Activated naive CD4-positive, alpha-beta T cell (primary cell): ENCODE measurements at regions not wholly inside any gene's neighbourhood (a gene's known extent, or its start where the extent isn't known, plus 50 kb on each side); places are given as distances from the start of the nearest gene placed in this dataset.
"Not testable (repeated sequence)": the region's sequence is repeated elsewhere in the genome, so short reads cannot be mapped to it uniquely, and the experiment has no call there.

Source experiments
- DNase-seq, 4 experiments: peaks; one replicate each; lab custom pipeline; 2025; lab: John Stamatoyannopoulos, UW

DNA sequence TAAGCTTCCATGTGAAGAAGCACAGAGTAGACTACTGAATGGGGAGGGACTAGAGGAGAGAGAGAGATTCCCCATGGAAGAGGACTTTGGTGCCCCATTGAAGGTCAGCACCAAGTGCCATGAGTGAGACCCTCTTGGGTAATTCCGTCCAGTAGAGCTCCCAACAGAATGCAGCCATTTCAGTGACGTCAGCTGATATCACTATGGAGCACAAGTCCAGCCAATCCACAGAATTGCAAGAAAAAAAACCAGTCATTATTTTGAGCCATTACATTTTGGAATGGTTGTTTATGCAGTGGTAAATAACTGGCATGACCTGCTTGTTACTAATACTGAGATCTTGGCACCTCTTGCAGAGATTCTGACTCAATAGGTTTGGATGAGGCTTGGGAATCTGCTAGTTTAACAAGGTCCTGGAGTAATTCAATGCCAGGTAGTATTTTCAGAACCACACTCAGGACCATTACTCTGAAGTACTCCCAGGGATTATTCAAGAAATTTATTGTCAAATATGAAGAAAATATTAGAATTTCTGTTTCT is 52.6 kb upstream of the SP8 start:
- DNase-seq, result no peak

DNA sequence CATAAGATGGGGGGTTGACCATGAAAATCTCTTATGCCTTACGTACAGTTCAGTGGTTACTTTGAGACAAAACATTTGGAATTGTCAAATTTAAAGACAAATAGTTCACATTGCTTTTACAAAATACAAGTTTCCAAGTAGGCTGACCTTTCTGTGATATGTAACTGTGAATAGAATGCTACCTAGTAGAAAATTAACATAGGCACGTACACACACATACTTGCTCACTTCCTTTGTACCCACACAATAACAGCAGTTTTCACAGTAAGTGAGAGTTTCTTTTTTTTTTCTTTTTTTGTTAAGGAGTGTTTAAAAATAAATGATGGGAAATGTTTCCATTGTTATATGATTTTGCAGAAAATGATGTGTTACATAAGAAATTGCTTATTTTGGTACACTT is 53.3 kb upstream of the SP8 start:
- DNase-seq, result no peak

DNA sequence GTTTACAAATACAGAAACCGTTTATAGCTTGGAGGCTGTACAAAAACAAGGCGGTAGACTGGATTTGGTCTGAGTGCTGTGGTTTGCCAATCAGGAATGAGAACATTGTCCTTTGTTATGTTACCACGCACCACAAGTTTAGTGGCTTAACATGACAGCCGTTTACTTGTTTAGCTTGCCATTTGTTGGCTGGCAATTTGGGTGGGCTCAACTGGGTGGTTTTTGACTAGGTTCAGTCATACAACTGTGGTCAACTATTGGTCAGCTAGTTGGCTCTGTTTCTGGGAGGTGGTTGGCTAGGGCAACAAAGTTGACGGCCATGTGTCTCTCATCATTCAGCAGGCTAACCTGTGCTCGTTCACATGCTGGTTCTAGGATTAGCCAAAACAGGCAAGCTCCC is 60.1 kb upstream of the SP8 start:
- no peak for DNase-seq

DNA sequence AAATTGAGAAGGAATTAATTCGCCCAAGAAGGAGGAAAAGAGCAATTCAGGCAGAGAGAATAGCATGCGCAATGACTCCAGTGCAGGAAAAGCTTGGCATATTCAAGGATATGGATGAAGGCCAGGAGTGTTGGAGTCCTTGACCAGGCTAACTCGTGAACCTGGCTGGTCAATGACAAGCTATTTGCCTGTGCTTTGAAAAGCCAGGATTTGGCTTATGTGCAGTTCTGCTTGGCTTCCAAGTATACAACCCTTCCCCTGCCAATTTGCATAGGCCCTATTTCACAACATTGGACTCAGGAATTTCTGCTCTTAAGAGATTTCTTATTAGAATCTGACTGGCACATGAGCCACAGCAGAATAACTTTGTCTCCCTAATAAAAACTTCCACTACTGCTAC is 72.3 kb upstream of the SP8 start:
- no peak for DNase-seq

DNA sequence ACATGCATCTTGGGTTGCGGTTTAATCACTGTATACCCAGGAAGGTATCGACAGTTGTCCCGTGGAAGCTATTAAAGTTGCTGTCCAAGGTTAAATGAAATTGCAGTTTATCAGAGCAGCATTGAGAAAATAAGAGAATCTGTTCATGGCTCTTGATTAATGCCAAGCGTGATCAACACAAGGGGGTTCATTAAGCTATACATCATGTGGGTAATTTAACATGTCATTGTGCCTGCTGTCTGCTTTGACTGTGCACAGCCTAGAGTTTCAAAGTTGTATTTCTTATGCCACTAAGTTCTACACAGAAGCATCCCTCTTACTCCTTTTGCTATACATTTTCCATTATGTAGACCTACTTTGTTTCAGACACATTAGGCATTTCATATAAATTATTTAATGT is 74.8 kb upstream of the SP8 start:
- DNase-seq, result no peak

DNA sequence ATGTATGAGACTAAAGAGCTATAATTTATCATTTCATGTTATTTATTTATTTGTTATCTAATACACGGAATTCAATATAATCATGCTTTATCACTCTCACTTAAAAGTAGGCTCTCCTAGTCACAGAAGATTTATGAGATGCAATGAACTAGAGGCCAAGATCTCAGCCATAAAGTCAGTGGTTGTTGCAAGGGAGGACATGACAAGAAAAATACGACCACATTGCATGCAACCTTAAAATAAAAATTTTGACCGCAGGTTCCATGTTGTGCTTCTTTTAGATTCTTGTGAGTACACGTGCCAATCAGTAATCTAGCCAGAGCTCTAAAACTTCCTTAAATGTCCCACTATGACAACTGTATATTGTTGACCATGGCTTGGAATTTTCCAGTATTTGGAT is 75.9 kb upstream of the SP8 start:
- DNase-seq, result no peak

DNA sequence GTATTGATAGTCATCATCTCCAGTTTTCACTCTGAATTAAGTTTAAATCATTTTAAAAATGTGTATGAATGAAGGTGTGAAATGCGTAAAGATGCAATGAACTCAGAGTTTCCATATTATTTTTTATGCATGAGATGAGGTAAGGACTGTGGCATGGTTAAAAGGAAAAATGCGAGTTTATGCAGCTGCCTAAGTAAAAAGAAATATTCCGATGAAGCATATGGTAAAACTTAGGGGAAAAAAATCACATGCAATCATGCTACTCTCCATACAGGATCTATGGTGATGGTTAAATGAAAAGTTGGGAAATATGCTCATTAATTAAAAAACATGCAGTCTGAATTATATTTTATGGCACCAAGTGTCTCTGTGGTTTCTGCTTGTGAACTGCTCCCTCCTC is 77.5 kb upstream of the SP8 start:
- DNase-seq, result no peak

DNA sequence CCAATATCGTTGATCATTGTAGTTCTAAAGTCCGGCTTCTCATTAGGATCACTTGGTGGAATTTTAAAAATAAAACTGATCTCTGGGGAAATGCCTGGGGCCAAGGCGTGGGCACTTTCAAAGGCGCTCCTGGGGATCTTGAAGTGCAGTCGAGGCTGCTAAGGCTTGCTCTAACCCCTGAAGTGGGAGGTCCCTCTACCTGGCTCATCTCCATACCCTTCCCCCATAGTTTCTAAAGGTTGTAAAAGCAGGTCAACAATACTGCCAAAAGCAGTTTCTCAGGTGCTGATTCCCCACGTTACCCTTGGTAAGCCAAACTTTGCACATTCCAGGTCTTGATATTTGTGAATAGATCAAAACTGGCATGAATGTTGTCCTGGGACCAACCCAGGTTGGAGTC is 79.0 kb upstream of the SP8 start:
- no peak for DNase-seq

DNA sequence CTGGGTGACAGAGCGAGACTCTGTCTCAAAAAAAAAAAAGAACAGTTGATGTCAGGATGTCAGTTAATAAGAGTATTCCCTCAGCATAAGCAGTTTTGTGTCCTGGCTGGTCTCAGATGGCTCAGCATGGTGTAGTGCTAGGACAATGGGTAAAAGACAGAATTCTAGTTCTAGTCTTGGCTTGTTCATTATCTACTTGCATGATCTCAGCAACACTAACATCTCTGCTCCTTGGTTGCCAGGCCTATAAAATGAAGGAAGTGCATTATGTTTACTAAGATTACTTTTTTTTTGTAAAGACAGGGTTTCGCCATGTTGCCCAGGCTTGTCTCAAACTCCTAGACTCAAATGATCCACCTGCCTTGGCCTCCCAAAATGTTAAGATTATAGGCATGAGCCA is 84.3 kb upstream of the SP8 start:
- DNase-seq, result no peak

DNA sequence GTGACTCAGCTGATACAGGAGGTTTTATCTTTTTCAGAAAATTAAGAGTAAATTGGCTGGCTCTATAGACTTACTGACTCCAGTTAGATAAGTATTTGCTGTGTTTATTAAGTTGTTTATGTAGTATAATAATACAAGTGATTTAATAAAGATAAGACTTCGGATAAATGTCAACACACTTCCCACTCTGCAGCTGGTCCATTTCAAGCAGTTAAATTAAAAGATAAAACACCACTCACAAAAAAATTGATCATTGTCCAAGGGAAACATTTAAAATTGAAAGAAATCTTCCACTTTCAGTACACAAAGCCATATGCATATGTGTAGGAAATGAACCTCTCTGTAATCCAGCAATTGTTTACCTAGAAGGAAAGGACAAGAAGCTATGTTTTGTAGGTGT is 106.1 kb upstream of the SP8 start:
- DNase-seq, result no peak

DNA sequence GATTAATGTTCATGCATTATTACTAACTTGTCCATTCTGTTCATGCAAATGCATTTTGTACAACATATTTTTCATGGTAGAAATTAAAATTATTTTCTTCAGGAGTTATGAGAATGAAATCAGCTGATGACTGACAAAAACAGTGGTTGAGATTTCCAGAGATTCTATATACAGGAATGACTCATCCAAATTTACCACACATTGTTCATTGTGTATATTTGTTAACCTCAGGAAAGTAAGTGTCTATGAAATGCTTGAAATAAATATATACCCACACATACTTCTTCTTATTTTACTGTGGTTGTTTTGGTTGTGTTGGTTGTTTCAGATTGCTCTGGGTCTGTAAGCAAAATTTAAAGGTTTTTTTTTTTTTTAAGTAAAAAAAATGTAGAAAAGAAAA is 108.1 kb upstream of the SP8 start:
- no peak for DNase-seq

DNA sequence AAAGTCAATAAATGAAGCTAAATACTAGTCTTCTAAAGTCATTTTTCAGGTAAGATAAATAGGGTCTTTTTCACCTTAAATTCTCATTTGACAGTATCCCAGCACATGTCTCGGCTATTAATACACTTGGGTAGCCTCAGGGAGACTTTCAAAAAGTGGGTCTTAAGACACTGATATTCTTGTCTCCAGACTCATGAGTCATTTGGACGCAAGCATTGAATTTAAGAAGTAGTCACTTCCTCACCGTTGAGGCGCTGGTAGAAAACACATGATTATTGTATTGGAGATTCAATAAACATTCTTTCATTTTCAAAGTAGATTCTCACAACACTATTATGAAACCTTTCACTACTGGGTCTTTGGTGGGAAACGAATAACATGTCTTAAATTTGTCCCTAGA is 108.9 kb upstream of the SP8 start:
- DNase-seq, result no peak

DNA sequence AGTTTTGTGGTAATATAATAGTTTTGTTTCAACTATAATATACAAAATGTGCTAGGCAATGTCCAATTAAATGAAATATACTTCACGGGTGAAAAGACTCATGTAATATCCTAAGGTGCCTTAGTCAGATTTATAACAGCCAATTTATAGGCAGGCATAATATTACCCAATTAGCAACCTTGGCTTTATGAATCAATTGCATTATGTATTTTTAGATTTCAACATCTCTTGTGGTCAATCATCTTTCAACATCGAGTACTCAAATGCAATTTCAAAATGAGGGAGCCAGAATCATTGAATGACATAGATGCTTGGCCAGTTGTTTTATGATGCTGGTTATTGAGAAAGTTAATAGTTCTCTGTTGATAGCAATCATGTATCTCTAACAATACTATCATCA is 110.3 kb upstream of the SP8 start:
- no peak for DNase-seq

DNA sequence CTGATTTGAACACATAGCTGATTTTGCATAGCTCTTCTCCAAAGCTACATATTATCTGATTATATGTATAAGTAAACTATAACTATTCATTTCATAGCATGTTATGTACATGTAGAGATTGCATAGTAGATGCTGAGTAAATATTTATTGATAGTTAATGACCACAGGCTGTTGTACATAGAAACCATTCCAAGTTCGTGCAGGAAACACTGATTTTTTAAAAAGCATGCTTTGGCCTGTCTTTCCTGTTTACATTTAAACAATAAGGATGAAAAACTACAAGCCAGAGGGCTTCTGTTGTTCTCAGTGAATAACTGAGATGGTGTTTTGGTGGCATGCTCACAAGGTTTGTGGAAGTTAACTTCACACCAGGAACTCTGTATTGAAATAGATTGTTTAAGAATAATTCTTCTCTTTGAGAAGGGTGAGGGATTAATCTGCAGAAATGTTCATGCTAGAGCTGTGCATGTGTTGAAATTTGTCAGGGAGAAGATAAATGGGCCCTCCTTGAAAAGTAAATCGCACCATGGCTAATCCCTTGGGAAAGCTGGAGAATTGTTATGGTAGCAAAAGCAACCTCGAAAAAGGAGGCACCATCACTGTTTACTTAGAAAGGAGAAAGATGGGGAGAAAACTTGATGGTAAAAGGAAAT is 120.2 kb upstream of the SP8 start:
- no peak for DNase-seq

DNA sequence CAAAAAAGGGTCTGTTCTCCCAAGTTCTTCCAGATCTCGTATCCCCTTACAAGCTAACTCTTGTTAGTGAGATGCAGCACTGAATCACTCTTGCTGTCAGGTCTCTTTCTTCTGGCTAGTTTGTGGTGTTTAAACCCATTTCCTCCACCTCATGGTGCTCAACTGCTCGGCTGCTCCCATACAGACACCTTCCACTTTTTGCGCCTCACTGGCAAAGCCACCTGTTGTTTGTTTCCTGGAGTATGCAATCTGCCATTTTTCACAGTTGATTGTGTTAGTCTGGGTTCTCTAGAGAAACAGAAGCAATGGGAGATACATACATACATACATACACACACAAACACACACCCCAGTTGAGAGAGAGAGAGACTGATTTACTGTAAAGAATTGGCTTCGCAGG is 124.4 kb upstream of the SP8 start:
- DNase-seq, result no peak

DNA sequence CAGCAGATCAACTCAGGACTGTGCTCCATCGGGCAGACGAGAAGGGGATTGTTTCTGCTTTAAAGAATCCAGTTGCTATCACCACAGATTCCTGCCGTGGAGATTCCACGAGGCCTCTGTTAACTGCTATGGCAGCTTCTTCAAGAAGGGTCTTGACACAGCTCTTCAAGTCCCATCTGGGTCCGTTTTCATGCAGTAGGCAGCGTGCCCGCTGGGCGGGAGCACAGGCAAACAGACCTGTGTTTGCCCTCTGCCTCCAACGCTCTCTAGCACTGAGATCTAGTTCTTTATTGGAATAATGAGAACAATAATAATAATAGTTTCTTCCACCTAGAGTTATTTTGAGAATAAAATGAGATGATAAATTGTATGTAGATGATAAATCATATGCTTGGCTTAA is 127.2 kb upstream of the SP8 start:
- no peak for DNase-seq

DNA sequence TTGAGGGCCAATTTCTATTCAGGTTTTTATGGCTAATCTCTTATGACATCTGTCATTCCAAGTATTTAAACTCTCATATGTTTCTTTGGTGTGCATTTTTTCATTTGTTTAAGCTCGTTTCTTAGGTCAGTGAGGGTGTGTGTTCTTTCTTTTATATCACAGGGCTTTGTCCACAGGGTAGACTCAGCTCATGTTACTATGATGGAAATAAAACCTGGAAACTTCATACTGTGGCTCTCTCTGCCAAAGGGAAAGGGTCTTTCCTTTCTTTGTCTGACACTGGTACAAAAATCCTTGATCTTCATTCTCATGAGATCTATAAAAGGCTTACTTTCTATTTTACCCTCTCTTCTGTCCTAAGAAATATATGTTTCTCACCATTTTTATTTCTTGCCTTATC is 129.6 kb upstream of the SP8 start:
- no peak for DNase-seq

DNA sequence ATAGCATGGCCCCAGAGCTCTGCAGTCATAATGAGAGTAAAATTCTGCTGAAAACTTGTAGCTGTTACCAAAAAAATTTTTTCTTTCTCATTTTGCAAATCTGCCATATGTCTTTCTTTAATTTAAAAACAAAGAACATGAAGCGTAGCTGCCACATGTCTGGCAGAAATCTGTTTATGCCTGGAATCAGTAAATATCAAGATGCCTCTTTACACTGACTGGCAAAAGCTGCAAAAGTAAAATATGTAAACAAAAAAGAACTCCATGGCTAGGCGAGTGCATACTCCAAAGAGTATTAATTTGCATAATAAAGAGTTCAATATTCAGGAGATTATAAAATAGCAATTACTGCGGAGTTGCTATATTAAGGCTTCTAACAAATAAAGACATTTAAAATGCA is 130.9 kb upstream of the SP8 start:
- DNase-seq, result no peak

DNA sequence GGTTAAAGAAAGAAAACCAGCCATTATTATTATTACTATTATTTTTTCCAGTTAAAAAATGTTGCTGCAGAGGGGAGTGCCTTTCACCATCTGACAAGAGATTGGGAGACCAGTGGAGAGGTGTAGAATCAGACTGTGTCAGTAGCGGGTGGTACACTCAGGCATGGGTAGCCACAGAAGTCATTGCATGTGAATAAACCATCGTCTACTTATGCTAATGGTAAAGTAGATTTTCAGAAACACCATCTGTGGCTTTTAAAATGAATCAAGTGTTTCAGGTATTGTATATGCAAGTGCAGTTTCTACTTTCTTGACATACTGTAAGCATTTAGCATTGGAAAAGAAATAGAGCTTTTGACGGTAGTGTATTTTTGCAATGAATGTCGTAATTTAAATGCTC is 131.5 kb upstream of the SP8 start:
- no peak for DNase-seq

DNA sequence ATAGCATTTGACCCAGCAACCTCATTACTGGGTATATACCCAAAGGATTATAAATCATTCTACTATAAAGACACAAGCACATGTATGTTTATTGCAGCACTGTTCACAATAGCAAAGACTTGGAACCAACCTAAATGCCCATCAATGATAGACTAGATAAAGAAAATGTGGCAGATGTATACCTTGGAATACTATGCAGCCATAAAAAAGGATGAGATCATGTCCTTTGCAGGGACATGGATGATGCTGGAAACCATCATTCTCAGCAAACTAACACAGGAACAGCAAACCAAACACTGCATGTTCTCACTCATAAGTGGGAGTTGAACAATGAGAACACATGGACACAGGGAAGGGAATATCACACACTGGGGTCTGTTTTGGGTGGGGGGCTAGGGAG is 140.5 kb upstream of the SP8 start:
- DNase-seq, result not testable (repeated sequence)

DNA sequence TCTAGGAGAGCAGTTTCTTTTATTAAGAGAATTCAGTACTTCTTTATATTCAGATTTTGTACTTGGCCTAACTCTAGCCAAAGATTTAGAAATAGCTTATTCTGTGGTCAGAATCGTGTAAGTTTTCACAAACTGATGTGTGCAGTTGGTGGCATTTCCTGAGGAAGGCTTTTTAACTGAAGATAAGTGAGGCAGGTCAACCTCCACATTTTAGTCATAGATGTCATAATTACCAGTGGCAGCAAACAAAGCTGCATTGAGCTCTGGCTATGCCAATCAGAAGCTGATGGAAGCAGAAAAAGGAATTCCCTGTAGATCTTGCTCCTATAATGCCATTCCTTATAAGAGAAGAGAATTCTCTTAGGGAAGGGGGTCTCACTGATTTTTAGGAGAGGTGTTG is 141.3 kb upstream of the SP8 start:
- no peak for DNase-seq

DNA sequence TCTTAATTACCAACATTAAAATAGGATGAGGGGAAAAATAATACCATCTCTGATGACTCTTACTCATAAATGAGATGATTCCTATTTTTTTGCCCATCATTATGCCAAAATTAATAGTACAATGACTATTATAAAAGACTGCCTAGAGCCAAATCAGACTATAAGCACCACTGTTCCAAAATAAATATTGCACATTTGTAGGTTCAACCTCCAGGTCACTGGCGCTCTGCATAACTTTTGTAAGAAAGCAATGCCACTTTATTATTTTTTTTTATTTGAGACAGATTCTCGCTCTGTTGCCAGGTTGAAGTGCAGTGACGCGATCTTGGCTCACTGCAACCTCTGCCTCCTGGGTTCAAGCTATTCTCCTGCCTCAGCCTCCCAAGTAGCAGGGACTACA is 142.5 kb upstream of the SP8 start:
- no peak for DNase-seq

DNA sequence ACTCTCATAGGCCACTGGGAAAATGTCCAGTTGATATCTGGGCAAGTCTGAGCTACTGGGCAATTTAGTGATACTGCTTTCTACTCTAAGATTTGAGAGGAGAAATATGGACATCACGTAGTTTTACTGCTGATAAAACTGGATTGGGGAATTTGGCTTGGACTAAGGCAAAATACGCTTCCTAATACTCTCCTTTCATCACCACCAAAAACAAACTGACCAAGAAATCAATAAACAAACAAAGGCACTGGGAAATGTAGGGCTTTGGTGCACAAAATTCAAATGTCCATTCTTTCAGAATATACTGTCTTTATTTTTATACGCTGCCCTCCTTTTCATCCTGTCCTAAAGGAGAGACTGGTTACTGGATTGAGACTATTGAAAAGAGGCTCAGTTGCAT is 145.1 kb upstream of the SP8 start:
- no peak for DNase-seq

DNA sequence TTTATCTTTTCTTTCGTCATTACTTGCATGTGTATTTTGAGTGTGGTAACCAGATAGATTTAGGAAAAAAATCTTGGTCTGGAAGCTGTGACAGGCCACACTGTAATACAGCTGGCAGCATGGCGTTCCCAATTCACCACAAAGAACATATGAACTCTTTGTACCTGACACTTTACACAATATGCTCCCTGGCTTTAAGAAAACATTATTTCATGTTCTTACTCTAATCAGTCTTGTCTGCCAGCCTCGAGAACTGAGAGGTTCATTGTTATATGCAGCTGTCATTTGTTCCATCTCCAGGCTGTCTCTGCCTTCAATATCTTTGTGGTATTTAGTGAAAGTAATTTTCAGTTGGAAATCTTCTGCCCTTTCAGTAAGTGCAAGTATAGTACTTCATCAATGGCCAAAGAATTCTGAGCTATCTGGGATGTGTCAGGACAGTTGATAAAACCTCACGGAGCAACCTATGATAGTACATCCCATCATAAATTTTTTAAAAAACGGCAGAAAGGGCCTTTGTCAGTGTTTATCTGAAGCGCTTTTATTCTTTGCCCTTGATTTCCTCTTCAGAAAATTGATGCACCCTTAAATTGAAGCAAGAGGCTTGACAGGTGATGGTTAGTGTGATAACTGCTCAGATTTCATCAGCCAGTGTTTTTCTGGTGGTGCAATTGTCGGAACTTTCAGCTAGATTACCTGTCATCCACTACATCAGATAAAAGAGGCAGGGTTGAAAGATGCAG is 146.3 kb upstream of the SP8 start:
- DNase-seq, result no peak
